HCT116 (cell line): ENCODE measurements at regions not wholly inside any gene's neighbourhood (a gene's known extent, or its start where the extent isn't known, plus 50 kb on each side); places are given as distances from the start of the nearest gene placed in this dataset.

Source experiments
- ATAC-seq: fragments of 200-7000 bp; cut with Tn5 transposase; 2 replicates; pipeline ENCODE4 v1.9.1; 2020; ENCODE audit warnings: mild to moderate bottlenecking, moderate library complexity
- BruUV-seq: library from RNA; stranded (reverse); fragments of 400-500 nt; replicated peaks from 2 replicates; lab custom pipeline; 2021; lab: Mats Ljungman, UMichigan
- CTCF ChIA-PET: fragments of 300-600 bp; sonication (Branson Sonifier 250); formaldehyde crosslinking; loops from one replicate; lab custom pipeline; 2021; ENCODE audit warnings: antibody characterized with exemption; lab: Charles Lee
- POLR2A ChIA-PET: fragments of 300-600, 350-600 bp; sonication (Branson Sonifier 250); formaldehyde crosslinking; loops from one replicate; lab custom pipeline; 2021; ENCODE audit warnings: antibody characterized with exemption; lab: Charles Lee
- RAD21 ChIA-PET, 2 experiments: fragments of 300-600 bp; sonication (Branson Sonifier 250); formaldehyde crosslinking; loops; one replicate each; lab custom pipeline; 2023; ENCODE audit warnings: low total read pairs in 2 of 2; ENCODE audit not compliant: uncharacterized antibody in 2 of 2, unreplicated experiment in 2 of 2, low non-redundant PET in 1 of 2; lab: Charles Lee
- DNase-seq: peaks from one replicate; pipeline ENCODE4 v3.0.0-alpha.2; 2010; ENCODE audit warnings: low read depth, low spot score
- H2AFZ ChIP-seq: fragments of 200-600 bp; shearing (Covaris generic), sonication (generic); 2 replicates; pipeline ENCODE4 v1.6.1; 2017; ENCODE audit warnings: low read depth, mixed run types, mixed read lengths, antibody characterized with exemption, low read length; ENCODE audit not compliant: poor library complexity, severe bottlenecking
- H3K27ac ChIP-seq: 2 replicates; pipeline ENCODE4 v1.5.1; 2012; ENCODE audit warnings: low read depth, low read length
- H3K27me3 ChIP-seq: fragments of 200-600 bp; sonication (generic); 2 replicates; pipeline ENCODE4 v1.6.1; 2016; ENCODE audit warnings: mixed run types, low read length, mixed read lengths; ENCODE audit not compliant: insufficient read depth
- H3K36me3 ChIP-seq, 2 experiments: fragments of 200-500 bp in 1 of 2; fragments of 200-600 bp in 1 of 2; sonication (Bioruptor generic) in 1 of 2; sonication (generic) in 1 of 2; 2 replicates each; pipeline versions ENCODE4 v1.5.1 to v1.6.1; 2014 to 2016; ENCODE audit warnings: low read length in 2 of 2, inconsistent platforms in 1 of 2, mixed read lengths in 1 of 2, mixed run types in 1 of 2; ENCODE audit not compliant: insufficient read depth in 2 of 2, control insufficient read depth in 1 of 2
- H3K4me1 ChIP-seq, 2 experiments: fragments of 200-600 bp in 1 of 2; sonication (generic) in 1 of 2; 2 replicates each; pipeline versions ENCODE4 v1.5.1 to v1.6.1; 2012 to 2017; ENCODE audit warnings: low read length in 2 of 2, inconsistent platforms in 1 of 2, mild to moderate bottlenecking in 1 of 2, mixed read lengths in 1 of 2, mixed run types in 1 of 2, moderate library complexity in 1 of 2; ENCODE audit not compliant: insufficient read depth in 2 of 2, control insufficient read depth in 1 of 2
- H3K4me2 ChIP-seq: fragments of 200-600 bp; sonication (generic); 2 replicates; pipeline ENCODE4 v1.6.1; 2017; ENCODE audit warnings: mixed run types, low read length, mixed read lengths
- H3K4me3 ChIP-seq, 2 experiments: fragments of 200-600 bp in 1 of 2; sonication (generic) in 1 of 2; replicated peaks in 1 of 2; 2 replicates each; pipeline ENCODE4 v1.5.1; 2011 to 2016; ENCODE audit warnings: low read length in 2 of 2, control low read depth in 1 of 2, low read depth in 1 of 2, mild to moderate bottlenecking in 1 of 2, mixed read lengths in 1 of 2, mixed run types in 1 of 2
- H3K79me2 ChIP-seq: fragments of 200-600 bp; sonication (generic); 2 replicates; pipeline ENCODE4 v1.6.1; 2017; ENCODE audit warnings: mild to moderate bottlenecking, mixed run types, low read length, moderate library complexity, mixed read lengths; ENCODE audit not compliant: insufficient read depth
- H3K9ac ChIP-seq: fragments of 200-600 bp; sonication (generic); 2 replicates; pipeline ENCODE4 v1.6.1; 2016; ENCODE audit warnings: low read length, mixed read lengths
- H3K9me2 ChIP-seq: fragments of 200-600 bp; sonication (generic), shearing (Covaris generic); 2 replicates; pipeline ENCODE4 v1.6.1; 2017; ENCODE audit warnings: mixed run types, mild to moderate bottlenecking, moderate library complexity; ENCODE audit not compliant: insufficient read depth
- H3K9me3 ChIP-seq, 2 experiments: fragments of 200-500 bp in 1 of 2; fragments of 200-600 bp in 1 of 2; sonication (Bioruptor generic) in 1 of 2; sonication (generic) in 1 of 2; 2 replicates each; pipeline ENCODE4 v1.6.1; 2014 to 2017; ENCODE audit warnings: low read length in 2 of 2, mixed read lengths in 2 of 2, inconsistent platforms in 1 of 2, low read depth in 1 of 2, mild to moderate bottlenecking in 1 of 2, mixed run types in 1 of 2, moderate library complexity in 1 of 2; ENCODE audit not compliant: control insufficient read depth in 1 of 2, insufficient read depth in 1 of 2
- H4K20me1 ChIP-seq: fragments of 200-600 bp; sonication (generic), shearing (Covaris generic); 2 replicates; pipeline ENCODE4 v1.6.1; 2017; ENCODE audit warnings: mixed run types, mild to moderate bottlenecking, moderate library complexity; ENCODE audit not compliant: insufficient read depth
- CBX3 ChIP-seq: IDR thresholded peaks from 2 replicates; pipeline ENCODE4 v1.6.1; 2012; ENCODE audit warnings: low read depth
- CEBPB ChIP-seq: IDR thresholded peaks from 2 replicates; pipeline ENCODE4 v1.6.1; 2012; ENCODE audit warnings: low read depth
- EGR1 ChIP-seq: IDR thresholded peaks from 2 replicates; pipeline ENCODE4 v1.6.1; 2012; ENCODE audit warnings: low read depth
- ELF1 ChIP-seq: IDR thresholded peaks from 2 replicates; pipeline ENCODE4 v1.6.1; 2012; ENCODE audit warnings: low read depth, borderline replicate concordance
- POLR2A ChIP-seq: IDR thresholded peaks from 2 replicates; pipeline ENCODE4 v1.7.0; 2011; ENCODE audit warnings: borderline replicate concordance; ENCODE audit not compliant: insufficient read depth, insufficient read length; ENCODE audit errors: extremely low read depth
- POLR2AphosphoS5 ChIP-seq: IDR thresholded peaks from 2 replicates; pipeline ENCODE4 v1.6.1; 2011; ENCODE audit warnings: mild to moderate bottlenecking, low read depth, low read length, moderate library complexity
- RAD21 ChIP-seq: IDR thresholded peaks from 2 replicates; pipeline ENCODE4 v1.6.1; 2012; ENCODE audit warnings: low read depth, mild to moderate bottlenecking
- SP1 ChIP-seq: IDR thresholded peaks from 2 replicates; pipeline ENCODE4 v1.6.1; 2012; ENCODE audit warnings: low read depth
- YY1 ChIP-seq: IDR thresholded peaks from 2 replicates; pipeline ENCODE4 v1.6.1; 2011; ENCODE audit warnings: low read length, low read depth, moderate library complexity, mild to moderate bottlenecking; ENCODE audit not compliant: insufficient replicate concordance; ENCODE audit errors: extremely low read depth
- ZFX ChIP-seq: fragments of 450-650 bp; IDR thresholded peaks from 2 replicates; pipeline ENCODE4 v1.6.1; 2017
- intact Hi-C: fragments of 100-400 bp; cut with micrococcal nuclease; formaldehyde crosslinking; loops from 2 replicates; pipeline ENCODE4 v1.10.0; 2022
- TF ChIP-seq, protein P1 (sequence below): IDR thresholded peaks from 2 replicates; pipeline ENCODE4 v1.6.1; 2012; ENCODE audit warnings: low read depth

DNA sequence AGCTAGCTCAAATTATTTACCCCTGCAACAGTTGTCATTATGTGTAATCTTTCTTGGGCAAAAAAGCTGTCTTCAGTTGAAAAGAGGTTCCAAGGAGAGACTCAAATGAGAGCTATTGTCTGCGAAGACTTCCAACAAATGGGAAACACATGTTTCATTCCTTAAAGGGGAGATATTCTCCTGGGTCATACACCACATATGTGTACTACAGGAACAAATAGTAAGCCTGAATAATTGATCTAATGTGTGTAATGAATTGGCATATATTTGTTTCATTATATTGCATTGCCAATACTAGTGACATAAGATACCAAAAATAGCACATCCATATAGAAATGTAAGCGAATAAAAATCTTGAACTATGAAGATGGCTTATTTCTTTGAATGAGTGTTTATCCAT is 950.9 kb upstream of the NDST4 start:
- Histone ChIP-seq H3K4me1 (no peaks in the 10 kb centered on the region), H2AFZ (no peak overlapping the region), H3K27me3 (no peaks in the 10 kb centered on the region), H3K9me3 (no peaks in the 10 kb centered on the region), H3K4me3 (no peak overlapping the region), H3K9ac (no peak overlapping the region), H3K9me2 (no peaks in the 10 kb centered on the region), H3K4me2 (no peak overlapping the region), H3K27ac (no peak overlapping the region), H3K79me2 (no peaks in the 10 kb centered on the region), H3K36me3 (no peaks in the 10 kb centered on the region), H4K20me1 (no peaks in the 10 kb centered on the region)
- DNase-seq (no peak), ATAC-seq (no peak)
- RAD21 ChIA-PET, result no interaction called here
- CTCF ChIA-PET, result no interaction called here
- intact Hi-C loops, result no loop called here
- no TSS peak for BruUV-seq
- POLR2A ChIA-PET, result no interaction called here
- TF ChIP-seq ELF1 (no peak), ZFX (no peak), POLR2A (no peak), RAD21 (no peak), CBX3 (no peak), SP1 (no peak), EGR1 (no peak), CEBPB (no peak), POLR2AphosphoS5 (no peak), YY1 (no peak)
- TF ChIP-seq, protein P1, sequence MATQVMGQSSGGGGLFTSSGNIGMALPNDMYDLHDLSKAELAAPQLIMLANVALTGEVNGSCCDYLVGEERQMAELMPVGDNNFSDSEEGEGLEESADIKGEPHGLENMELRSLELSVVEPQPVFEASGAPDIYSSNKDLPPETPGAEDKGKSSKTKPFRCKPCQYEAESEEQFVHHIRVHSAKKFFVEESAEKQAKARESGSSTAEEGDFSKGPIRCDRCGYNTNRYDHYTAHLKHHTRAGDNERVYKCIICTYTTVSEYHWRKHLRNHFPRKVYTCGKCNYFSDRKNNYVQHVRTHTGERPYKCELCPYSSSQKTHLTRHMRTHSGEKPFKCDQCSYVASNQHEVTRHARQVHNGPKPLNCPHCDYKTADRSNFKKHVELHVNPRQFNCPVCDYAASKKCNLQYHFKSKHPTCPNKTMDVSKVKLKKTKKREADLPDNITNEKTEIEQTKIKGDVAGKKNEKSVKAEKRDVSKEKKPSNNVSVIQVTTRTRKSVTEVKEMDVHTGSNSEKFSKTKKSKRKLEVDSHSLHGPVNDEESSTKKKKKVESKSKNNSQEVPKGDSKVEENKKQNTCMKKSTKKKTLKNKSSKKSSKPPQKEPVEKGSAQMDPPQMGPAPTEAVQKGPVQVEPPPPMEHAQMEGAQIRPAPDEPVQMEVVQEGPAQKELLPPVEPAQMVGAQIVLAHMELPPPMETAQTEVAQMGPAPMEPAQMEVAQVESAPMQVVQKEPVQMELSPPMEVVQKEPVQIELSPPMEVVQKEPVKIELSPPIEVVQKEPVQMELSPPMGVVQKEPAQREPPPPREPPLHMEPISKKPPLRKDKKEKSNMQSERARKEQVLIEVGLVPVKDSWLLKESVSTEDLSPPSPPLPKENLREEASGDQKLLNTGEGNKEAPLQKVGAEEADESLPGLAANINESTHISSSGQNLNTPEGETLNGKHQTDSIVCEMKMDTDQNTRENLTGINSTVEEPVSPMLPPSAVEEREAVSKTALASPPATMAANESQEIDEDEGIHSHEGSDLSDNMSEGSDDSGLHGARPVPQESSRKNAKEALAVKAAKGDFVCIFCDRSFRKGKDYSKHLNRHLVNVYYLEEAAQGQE, result no peak
